ENCODE measurements at regions not wholly inside any gene's neighbourhood (a gene's known extent, or its start where the extent isn't known, plus 50 kb on each side); places are given as distances from the start of the nearest gene placed in this dataset.

DNA sequence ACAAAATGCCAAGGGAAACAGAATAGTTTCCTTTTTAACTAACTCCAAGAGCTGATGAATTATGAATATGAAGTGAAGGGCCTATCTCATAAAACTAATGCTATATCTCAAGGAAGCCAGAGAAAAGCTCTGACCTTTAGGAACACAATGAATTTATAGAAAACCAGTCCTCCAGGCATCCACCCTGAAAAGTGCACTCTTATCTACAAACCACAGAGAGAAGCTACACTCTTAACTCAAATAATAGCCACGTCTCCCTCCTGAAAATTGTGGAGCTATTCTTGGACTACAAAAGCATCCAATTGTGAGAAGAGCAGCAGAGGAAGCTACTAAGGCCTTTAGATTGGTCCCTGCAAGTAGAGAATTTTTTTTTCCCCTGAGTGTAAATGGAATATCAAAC lies 253.9 kb downstream of the IL15 start:
- no peaks in the 10 kb centered on the region for H3K36me3 ChIP-seq (ENCODE audit: insufficient read depth, low read length)
- H3K27ac ChIP-seq (ENCODE audit: low read depth in 1 of 2, low read length in 2 of 2), result no peak overlapping the region
- no peaks in the 10 kb centered on the region for H3K27me3 Mint-ChIP-seq
- intact Hi-C loops (cut with DNase I, micrococcal nuclease), result no loop called here
- DNase-seq (no peak), ATAC-seq (ENCODE audit: poor library complexity) (no peak)
- TF ChIP-seq, protein P1, sequence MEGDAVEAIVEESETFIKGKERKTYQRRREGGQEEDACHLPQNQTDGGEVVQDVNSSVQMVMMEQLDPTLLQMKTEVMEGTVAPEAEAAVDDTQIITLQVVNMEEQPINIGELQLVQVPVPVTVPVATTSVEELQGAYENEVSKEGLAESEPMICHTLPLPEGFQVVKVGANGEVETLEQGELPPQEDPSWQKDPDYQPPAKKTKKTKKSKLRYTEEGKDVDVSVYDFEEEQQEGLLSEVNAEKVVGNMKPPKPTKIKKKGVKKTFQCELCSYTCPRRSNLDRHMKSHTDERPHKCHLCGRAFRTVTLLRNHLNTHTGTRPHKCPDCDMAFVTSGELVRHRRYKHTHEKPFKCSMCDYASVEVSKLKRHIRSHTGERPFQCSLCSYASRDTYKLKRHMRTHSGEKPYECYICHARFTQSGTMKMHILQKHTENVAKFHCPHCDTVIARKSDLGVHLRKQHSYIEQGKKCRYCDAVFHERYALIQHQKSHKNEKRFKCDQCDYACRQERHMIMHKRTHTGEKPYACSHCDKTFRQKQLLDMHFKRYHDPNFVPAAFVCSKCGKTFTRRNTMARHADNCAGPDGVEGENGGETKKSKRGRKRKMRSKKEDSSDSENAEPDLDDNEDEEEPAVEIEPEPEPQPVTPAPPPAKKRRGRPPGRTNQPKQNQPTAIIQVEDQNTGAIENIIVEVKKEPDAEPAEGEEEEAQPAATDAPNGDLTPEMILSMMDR (IDR thresholded peaks at IDR 0.05), result no peak
- ChIA-PET POLR2A (no interaction called here), CTCF (no interaction called here)
- no peaks in the 10 kb centered on the region for H3K4me1 ChIP-seq (ENCODE audit: insufficient read depth, low read length)
- no peaks in the 10 kb centered on the region for H3K4me1 Mint-ChIP-seq (ENCODE audit: low read depth)
- H3K4me3 Mint-ChIP-seq, result no peak overlapping the region
- H3K36me3 Mint-ChIP-seq (ENCODE audit: low read depth), result no peaks in the 10 kb centered on the region
- H3K27ac Mint-ChIP-seq, result no peak overlapping the region
- H3K9me3 Mint-ChIP-seq, result no peaks in the 10 kb centered on the region
- H3K9me3 ChIP-seq (ENCODE audit: control insufficient read depth in 1 of 2, insufficient read depth in 1 of 2, low read length in 2 of 2), result no peaks in the 10 kb centered on the region
- H3K4me3 ChIP-seq (ENCODE audit: low read length), result no peak overlapping the region
- H3K27me3 ChIP-seq (ENCODE audit: control insufficient read depth in 1 of 2, insufficient read depth in 2 of 2, low read length in 2 of 2), result no peaks in the 10 kb centered on the region

DNA sequence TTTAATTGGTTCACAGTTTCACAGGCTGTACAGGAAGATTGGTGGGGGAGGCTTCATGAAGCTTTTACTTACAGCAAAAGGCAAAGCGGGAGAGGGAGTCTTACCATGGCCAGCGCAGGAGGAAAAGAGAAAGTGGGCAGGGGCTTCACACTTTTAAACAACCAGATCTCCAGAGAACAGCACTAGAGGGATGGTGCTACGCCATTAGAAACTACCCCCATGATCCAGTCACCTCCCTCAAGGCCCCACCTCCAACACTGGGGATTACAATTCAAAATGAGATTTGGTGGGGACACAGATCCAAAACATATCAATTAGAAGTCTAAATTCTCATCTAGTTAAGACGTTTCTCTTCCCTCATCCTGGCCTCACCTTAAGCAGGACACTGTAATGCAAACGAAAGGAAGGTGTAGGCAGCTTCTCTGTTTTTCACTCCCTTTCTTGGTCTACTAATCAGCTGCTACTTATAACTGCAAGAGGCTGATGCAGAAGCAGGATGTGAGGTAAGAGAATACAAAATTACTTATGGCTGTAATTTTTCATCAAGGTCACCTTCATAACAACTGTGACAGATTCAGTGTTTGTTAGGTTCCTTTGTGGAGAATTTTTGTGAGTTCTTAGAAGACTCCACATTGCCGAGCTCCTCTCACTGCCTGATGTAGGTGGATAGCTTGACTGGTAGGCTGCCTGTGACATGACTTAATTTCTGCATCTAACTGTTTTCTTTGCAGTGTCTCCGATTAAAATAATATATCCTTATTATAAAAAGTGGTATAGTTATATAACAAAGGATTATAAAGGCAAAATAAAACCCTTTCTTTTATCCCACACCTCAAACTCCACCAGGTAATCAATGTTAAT lies 255.1 kb downstream of the IL15 start:
- intact Hi-C loops (cut with DNase I, micrococcal nuclease), result no loop called here
- no peaks in the 10 kb centered on the region for H3K4me1 Mint-ChIP-seq (ENCODE audit: low read depth)
- POLR2A ChIA-PET, result no interaction called here

DNA sequence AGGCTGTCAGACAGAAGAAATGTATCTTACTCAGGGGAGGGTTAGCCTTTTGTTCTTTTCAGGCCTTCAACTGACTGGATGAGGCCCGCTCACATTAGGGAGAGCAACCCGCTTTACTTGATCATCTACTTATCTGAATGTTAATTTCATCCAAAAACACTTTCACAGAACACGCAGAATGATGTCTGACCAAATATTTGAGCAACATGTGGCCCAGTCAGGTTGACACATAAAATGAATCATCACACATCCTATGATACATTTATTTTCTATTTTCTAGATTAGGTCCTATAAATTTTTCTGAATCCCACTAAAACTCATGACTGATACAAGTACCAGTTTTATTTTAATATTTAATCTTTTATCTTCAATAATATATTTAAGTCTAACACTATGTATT lies 260.3 kb downstream of the IL15 start:
- Mint-ChIP-seq H3K4me1 (ENCODE audit: low read depth) (no peaks in the 10 kb centered on the region), H3K9me3 (no peaks in the 10 kb centered on the region), H3K36me3 (ENCODE audit: low read depth) (no peaks in the 10 kb centered on the region), H3K27ac (no peak overlapping the region), H3K4me3 (no peak overlapping the region), H3K27me3 (no peaks in the 10 kb centered on the region)
- ATAC-seq (ENCODE audit: poor library complexity) (no peak), DNase-seq (no peak)
- ChIA-PET POLR2A (no interaction called here), CTCF (no interaction called here)
- H3K36me3 ChIP-seq (ENCODE audit: insufficient read depth, low read length), result no peaks in the 10 kb centered on the region
- H3K27me3 ChIP-seq (ENCODE audit: control insufficient read depth in 1 of 2, insufficient read depth in 2 of 2, low read length in 2 of 2), result no peaks in the 10 kb centered on the region
- intact Hi-C loops (cut with DNase I, micrococcal nuclease), result no loop called here
- no peak overlapping the region for H3K27ac ChIP-seq (ENCODE audit: low read depth in 1 of 2, low read length in 2 of 2)
- TF ChIP-seq, protein P1 (IDR thresholded peaks at IDR 0.05), result no peak
- H3K4me3 ChIP-seq (ENCODE audit: low read length), result no peak overlapping the region
- no peaks in the 10 kb centered on the region for H3K4me1 ChIP-seq (ENCODE audit: insufficient read depth, low read length)
- H3K9me3 ChIP-seq (ENCODE audit: control insufficient read depth in 1 of 2, insufficient read depth in 1 of 2, low read length in 2 of 2), result no peaks in the 10 kb centered on the region

More for the DNA sequence above, 255.1 kb downstream of the IL15 start:
- H3K4me3 Mint-ChIP-seq, result no peak overlapping the region
- H3K36me3 Mint-ChIP-seq (ENCODE audit: low read depth), result no peaks in the 10 kb centered on the region
- no peaks in the 10 kb centered on the region for H3K27me3 Mint-ChIP-seq
- TF ChIP-seq, protein P1 (IDR thresholded peaks at IDR 0.05), result no peak
- ATAC-seq (ENCODE audit: poor library complexity) (no peak), DNase-seq (no peak)
- H3K27ac Mint-ChIP-seq, result no peak overlapping the region
- no peaks in the 10 kb centered on the region for H3K9me3 Mint-ChIP-seq
- Histone ChIP-seq H3K27ac (ENCODE audit: low read depth in 1 of 2, low read length in 2 of 2) (no peak overlapping the region), H3K27me3 (ENCODE audit: control insufficient read depth in 1 of 2, insufficient read depth in 2 of 2, low read length in 2 of 2) (no peaks in the 10 kb centered on the region), H3K4me3 (ENCODE audit: low read length) (no peak overlapping the region), H3K4me1 (ENCODE audit: insufficient read depth, low read length) (no peaks in the 10 kb centered on the region), H3K36me3 (ENCODE audit: insufficient read depth, low read length) (no peaks in the 10 kb centered on the region), H3K9me3 (ENCODE audit: control insufficient read depth in 1 of 2, insufficient read depth in 1 of 2, low read length in 2 of 2) (no peaks in the 10 kb centered on the region)
- CTCF ChIA-PET, result no interaction called here
